SK-N-DZ (cell line): ENCODE measurements at regions not wholly inside any gene's neighbourhood (a gene's known extent, or its start where the extent isn't known, plus 50 kb on each side); places are given as distances from the start of the nearest gene placed in this dataset.

Experiments used
- DNase-seq: peaks from one replicate; pipeline ENCODE4 v3.0.0-alpha.2; 2015; ENCODE audit warnings: low spot score

GRCh38 chr12:34290381-34290995, 268.2 kb downstream of the ALG10 start:
- DNase-seq = no peak

GRCh38 chr12:34291001-34291400, 268.7 kb downstream of the ALG10 start:
- no peak for DNase-seq

GRCh38 chr12:34291426-34291901, 269.2 kb downstream of the ALG10 start:
- no peak for DNase-seq

- DNase-seq = no peak
Observed at GRCh38 chr12:34292736-34293625, 270.7 kb downstream of the ALG10 start.

GRCh38 chr12:34294137-34294536, 271.8 kb downstream of the ALG10 start:
- DNase-seq = no peak

GRCh38 chr12:34294671-34295365, 272.5 kb downstream of the ALG10 start:
- no peak for DNase-seq

- DNase-seq = no peak
Observed at GRCh38 chr12:34295366-34296142, 273.3 kb downstream of the ALG10 start.

- DNase-seq = no peak
Observed at GRCh38 chr12:34296143-34297041, 274.1 kb downstream of the ALG10 start.

- no peak for DNase-seq
Observed at GRCh38 chr12:34297126-34297789, 275.0 kb downstream of the ALG10 start.

GRCh38 chr12:34297790-34298164, 275.5 kb downstream of the ALG10 start:
- no peak for DNase-seq

- no peak for DNase-seq
Observed at GRCh38 chr12:34298176-34298970, 276.1 kb downstream of the ALG10 start.

- DNase-seq = no peak
Observed at GRCh38 chr12:34298971-34299801, 276.9 kb downstream of the ALG10 start.

- no peak for DNase-seq
Observed at GRCh38 chr12:34299802-34300193, 277.5 kb downstream of the ALG10 start.

GRCh38 chr12:34300376-34301250, 278.3 kb downstream of the ALG10 start:
- DNase-seq = no peak

- no peak for DNase-seq
Observed at GRCh38 chr12:34301251-34302130, 279.2 kb downstream of the ALG10 start.
